ENCODE measurements at regions not wholly inside any gene's neighbourhood (a gene's known extent, or its start where the extent isn't known, plus 50 kb on each side); places are given as distances from the start of the nearest gene placed in this dataset.

DNA sequence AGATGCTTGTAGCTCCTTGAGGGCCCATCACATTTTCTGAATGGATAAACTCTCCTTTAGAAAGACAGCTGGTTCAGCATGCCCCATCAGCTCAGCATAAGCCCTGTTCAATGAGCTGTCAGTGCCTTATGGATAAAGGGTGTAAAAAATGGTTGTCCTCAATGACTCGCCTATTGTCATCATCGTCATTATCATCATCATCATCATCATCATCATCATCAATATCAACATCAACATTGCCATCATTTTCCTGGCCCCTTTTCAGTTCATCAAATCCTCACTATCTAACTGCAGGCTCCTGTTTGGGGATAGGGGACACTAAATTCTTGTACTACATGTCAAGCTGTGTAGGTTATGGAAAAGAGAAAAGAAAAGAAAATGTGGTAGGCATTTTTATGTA, 310.7 kb upstream of the MTNR1B start:
- H3K9ac ChIP-seq (ENCODE audit: insufficient read depth in 1 of 2, low read depth in 2 of 2, low read length in 2 of 2): no peak overlapping the region
- DNase-seq (ENCODE audit: extremely low read depth in 1 of 4, low spot score in 3 of 4) (no peak), ATAC-seq (no peak), FAIRE-seq (no peak)
- no peaks in the 10 kb centered on the region for H3K9me3 ChIP-seq (replicated peaks; ENCODE audit: control insufficient read depth, insufficient read depth, low read depth, low read length)
- POLR2A ChIA-PET: no interaction called here
- no peaks in the 10 kb centered on the region for H3K9me1 ChIP-seq (ENCODE audit: control insufficient read depth, insufficient read depth, low read length)
- TF ChIP-seq KDM1A (IDR thresholded peaks at IDR 0.05) (no peak), E2F1 (CRISPR knock-in tag; IDR thresholded peaks at IDR 0.05) (no peak), SIN3B (IDR thresholded peaks at IDR 0.05; ENCODE audit: low read depth) (no peak), NONO (IDR thresholded peaks at IDR 0.05; ENCODE audit: low read depth in 2 of 2, low read length in 1 of 2) (no peak), ZBED1 (IDR thresholded peaks at IDR 0.05) (no peak), E4F1 (CRISPR knock-in tag; IDR thresholded peaks at IDR 0.05; ENCODE audit: borderline replicate concordance) (no peak), GABPA (tag; conservative IDR thresholded peaks at IDR 0.05; ENCODE audit: low read depth) (no peak), ZC3H4 (CRISPR knock-in tag; IDR thresholded peaks at IDR 0.05; ENCODE audit: borderline replicate concordance) (no peak), TBP (optimal IDR thresholded peaks at IDR 0.05; ENCODE audit: low read depth, low read length) (no peak), TRIM24 (IDR thresholded peaks at IDR 0.05) (no peak), RBFOX2 (IDR thresholded peaks at IDR 0.05; ENCODE audit: low read depth, low read length) (no peak), KAT8 (IDR thresholded peaks at IDR 0.05; ENCODE audit: low read depth) (no peak), MAFG (tag; conservative IDR thresholded peaks at IDR 0.05) (no peak), TOE1 (IDR thresholded peaks at IDR 0.05; ENCODE audit: borderline replicate concordance) (no peak), TOE1 (CRISPR knock-in tag; IDR thresholded peaks at IDR 0.05; ENCODE audit: borderline replicate concordance, low read depth) (no peak), ZSCAN29 (IDR thresholded peaks at IDR 0.05) (no peak)
- TF ChIP-seq, protein P1, sequence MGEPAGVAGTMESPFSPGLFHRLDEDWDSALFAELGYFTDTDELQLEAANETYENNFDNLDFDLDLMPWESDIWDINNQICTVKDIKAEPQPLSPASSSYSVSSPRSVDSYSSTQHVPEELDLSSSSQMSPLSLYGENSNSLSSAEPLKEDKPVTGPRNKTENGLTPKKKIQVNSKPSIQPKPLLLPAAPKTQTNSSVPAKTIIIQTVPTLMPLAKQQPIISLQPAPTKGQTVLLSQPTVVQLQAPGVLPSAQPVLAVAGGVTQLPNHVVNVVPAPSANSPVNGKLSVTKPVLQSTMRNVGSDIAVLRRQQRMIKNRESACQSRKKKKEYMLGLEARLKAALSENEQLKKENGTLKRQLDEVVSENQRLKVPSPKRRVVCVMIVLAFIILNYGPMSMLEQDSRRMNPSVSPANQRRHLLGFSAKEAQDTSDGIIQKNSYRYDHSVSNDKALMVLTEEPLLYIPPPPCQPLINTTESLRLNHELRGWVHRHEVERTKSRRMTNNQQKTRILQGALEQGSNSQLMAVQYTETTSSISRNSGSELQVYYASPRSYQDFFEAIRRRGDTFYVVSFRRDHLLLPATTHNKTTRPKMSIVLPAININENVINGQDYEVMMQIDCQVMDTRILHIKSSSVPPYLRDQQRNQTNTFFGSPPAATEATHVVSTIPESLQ (CRISPR knock-in tag; IDR thresholded peaks at IDR 0.05): no peak
- 0% methylated on average over 2 of the region's 2 CpGs for WGBS (ENCODE audit: insufficient coverage, low coverage, missing lambda C conversion rate)
- CTCF ChIA-PET (ENCODE audit: low intra/inter-chr PET ratio): no interaction called here
- H3K36me3 ChIP-seq (ENCODE audit: control insufficient read depth, insufficient read depth, low read length): no peaks in the 10 kb centered on the region
- intact Hi-C loops (cut with micrococcal nuclease) (no loop called here), in situ Hi-C loops (cut with MboI) (no loop called here)
- no peak overlapping the region for H3K4me3 ChIP-seq
- H4K20me1 ChIP-seq (replicated peaks; ENCODE audit: control insufficient read depth, insufficient read depth, low read length): no peaks in the 10 kb centered on the region
- no peak overlapping the region for H3K27ac ChIP-seq (ENCODE audit: extremely low read depth, low read depth, low read length)
- no peaks in the 10 kb centered on the region for H3K27me3 ChIP-seq (ENCODE audit: control insufficient read depth in 2 of 2, insufficient read depth in 2 of 2, low read length in 2 of 2)
- H3K79me2 ChIP-seq (ENCODE audit: control insufficient read depth, insufficient read depth, low read length): no peaks in the 10 kb centered on the region
- no TSS peak for BruUV-seq (replicated peaks)
- no peak overlapping the region for H2AFZ ChIP-seq (ENCODE audit: low read depth, low read length)
- no peak overlapping the region for H3K4me2 ChIP-seq (ENCODE audit: insufficient read depth, low read length)
- no peaks in the 10 kb centered on the region for H3K4me1 ChIP-seq (replicated peaks in 1 of 2; ENCODE audit: control insufficient read depth in 2 of 2, insufficient read depth in 2 of 2, low read length in 2 of 2)

Data from K562 (cell line).